ENCODE measurements at regions not wholly inside any gene's neighbourhood (a gene's known extent, or its start where the extent isn't known, plus 50 kb on each side); places are given as distances from the start of the nearest gene placed in this dataset.

- ATAC-seq (ENCODE audit: low read depth), result no peak
- no peak overlapping the region for H3K27ac ChIP-seq (ENCODE audit: poor library complexity, severe bottlenecking)
- TF ChIP-seq CTCF (IDR thresholded peaks at IDR 0.05; ENCODE audit: poor library complexity, severe bottlenecking), result no peak
Measured at GRCh38 chr9:89740722-89741121, 135.9 kb downstream of the GADD45G start.

DNA sequence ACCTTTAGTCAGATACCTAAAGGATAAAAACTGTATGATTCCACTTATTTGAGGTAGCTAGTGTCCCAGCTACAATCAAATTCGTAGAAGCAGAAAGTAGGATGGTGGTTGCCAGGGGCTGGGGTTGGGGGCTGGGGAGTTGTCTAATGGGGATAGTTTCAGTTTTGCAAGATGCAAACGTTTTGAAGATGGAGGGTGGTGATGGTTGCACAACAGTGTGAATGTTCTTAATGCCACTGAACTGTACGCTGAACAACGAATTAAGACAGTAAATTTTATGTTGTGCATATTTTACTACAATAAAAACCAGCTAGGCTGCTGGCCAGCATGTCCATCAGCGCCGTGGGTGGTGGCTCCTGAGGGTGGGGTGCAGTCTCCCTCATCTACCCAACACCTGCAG is 137.8 kb downstream of the GADD45G start:
- H3K9me3 ChIP-seq (ENCODE audit: severe bottlenecking), result no peaks in the 10 kb centered on the region
- ATAC-seq (ENCODE audit: low read depth), result no peak
- H3K4me3 ChIP-seq (ENCODE audit: severe bottlenecking), result no peak overlapping the region
- no peak for DNase-seq (ENCODE audit: low spot score)
- no peak for TF ChIP-seq CTCF (IDR thresholded peaks at IDR 0.05; ENCODE audit: poor library complexity, severe bottlenecking)
- no peaks in the 10 kb centered on the region for H3K27me3 ChIP-seq (ENCODE audit: insufficient read depth, poor library complexity, severe bottlenecking)
- no peak overlapping the region for H3K27ac ChIP-seq (ENCODE audit: poor library complexity, severe bottlenecking)
- no peaks in the 10 kb centered on the region for H3K36me3 ChIP-seq (ENCODE audit: low read depth)
- H3K4me1 ChIP-seq (ENCODE audit: insufficient read depth, poor library complexity, severe bottlenecking), result no peaks in the 10 kb centered on the region

More at GRCh38 chr9:89740722-89741121, 135.9 kb downstream of the GADD45G start:
- H3K36me3 ChIP-seq (ENCODE audit: low read depth), result no peaks in the 10 kb centered on the region
- H3K9me3 ChIP-seq (ENCODE audit: severe bottlenecking), result no peaks in the 10 kb centered on the region
- DNase-seq (ENCODE audit: low spot score), result no peak
- H3K4me3 ChIP-seq (ENCODE audit: severe bottlenecking), result no peak overlapping the region
- no peaks in the 10 kb centered on the region for H3K27me3 ChIP-seq (ENCODE audit: insufficient read depth, poor library complexity, severe bottlenecking)
- H3K4me1 ChIP-seq (ENCODE audit: insufficient read depth, poor library complexity, severe bottlenecking), result no peaks in the 10 kb centered on the region

GRCh38 chr9:89743216-89743572 is 138.4 kb downstream of the GADD45G start:
- Histone ChIP-seq H3K4me1 (ENCODE audit: insufficient read depth, poor library complexity, severe bottlenecking) (no peaks in the 10 kb centered on the region), H3K36me3 (ENCODE audit: low read depth) (no peaks in the 10 kb centered on the region), H3K4me3 (ENCODE audit: severe bottlenecking) (no peak overlapping the region), H3K27me3 (ENCODE audit: insufficient read depth, poor library complexity, severe bottlenecking) (no peaks in the 10 kb centered on the region), H3K27ac (ENCODE audit: poor library complexity, severe bottlenecking) (no peak overlapping the region), H3K9me3 (ENCODE audit: severe bottlenecking) (no peaks in the 10 kb centered on the region)
- no peak for DNase-seq (ENCODE audit: low spot score)
- ATAC-seq (ENCODE audit: low read depth), result no peak
- TF ChIP-seq CTCF (IDR thresholded peaks at IDR 0.05; ENCODE audit: poor library complexity, severe bottlenecking), result no peak

GRCh38 chr9:89743573-89744254 is 138.9 kb downstream of the GADD45G start:
- DNase-seq (ENCODE audit: low spot score), result no peak
- no peaks in the 10 kb centered on the region for H3K9me3 ChIP-seq (ENCODE audit: severe bottlenecking)
- no peak for ATAC-seq (ENCODE audit: low read depth)
- no peaks in the 10 kb centered on the region for H3K27me3 ChIP-seq (ENCODE audit: insufficient read depth, poor library complexity, severe bottlenecking)
- H3K27ac ChIP-seq (ENCODE audit: poor library complexity, severe bottlenecking), result no peak overlapping the region
- H3K36me3 ChIP-seq (ENCODE audit: low read depth), result no peaks in the 10 kb centered on the region
- H3K4me1 ChIP-seq (ENCODE audit: insufficient read depth, poor library complexity, severe bottlenecking), result no peaks in the 10 kb centered on the region
- TF ChIP-seq CTCF (IDR thresholded peaks at IDR 0.05; ENCODE audit: poor library complexity, severe bottlenecking), result no peak
- H3K4me3 ChIP-seq (ENCODE audit: severe bottlenecking), result no peak overlapping the region

DNA sequence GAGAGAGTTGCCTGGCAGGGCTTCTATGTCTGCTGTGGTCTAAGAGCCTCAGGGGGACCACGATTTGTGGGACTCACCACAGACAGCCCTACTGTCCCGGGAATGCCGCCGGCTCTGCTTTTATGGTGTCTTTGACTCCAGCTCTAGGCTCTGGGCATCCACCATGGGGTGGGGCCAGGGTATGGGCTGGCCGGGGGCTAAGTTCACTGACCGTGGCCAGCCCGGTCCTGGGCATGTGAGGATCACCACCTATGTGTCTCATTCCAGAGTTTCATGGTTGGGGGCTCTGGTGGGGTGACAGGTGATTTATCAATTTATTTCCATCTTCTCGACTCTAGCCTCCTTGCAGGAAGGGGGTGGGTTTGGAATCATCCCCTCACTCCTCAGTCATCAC is 139.4 kb downstream of the GADD45G start:
- Histone ChIP-seq H3K36me3 (ENCODE audit: low read depth) (no peaks in the 10 kb centered on the region), H3K9me3 (ENCODE audit: severe bottlenecking) (no peaks in the 10 kb centered on the region), H3K27ac (ENCODE audit: poor library complexity, severe bottlenecking) (no peak overlapping the region), H3K27me3 (ENCODE audit: insufficient read depth, poor library complexity, severe bottlenecking) (no peaks in the 10 kb centered on the region), H3K4me1 (ENCODE audit: insufficient read depth, poor library complexity, severe bottlenecking) (no peaks in the 10 kb centered on the region), H3K4me3 (ENCODE audit: severe bottlenecking) (no peak overlapping the region)
- no peak for TF ChIP-seq CTCF (IDR thresholded peaks at IDR 0.05; ENCODE audit: poor library complexity, severe bottlenecking)
- ATAC-seq (ENCODE audit: low read depth) (no peak), DNase-seq (ENCODE audit: low spot score) (no peak)
